HepG2 (cell line): ENCODE measurements at regions not wholly inside any gene's neighbourhood (a gene's known extent, or its start where the extent isn't known, plus 50 kb on each side); places are given as distances from the start of the nearest gene placed in this dataset.

Source experiments
- ATAC-seq: fragments of 200-7000 bp; cut with Tn5 transposase; 3 replicates; pipeline ENCODE4 v1.9.1; 2020; ENCODE audit warnings: mild to moderate bottlenecking, moderate library complexity
- BruUV-seq: library from RNA; stranded (reverse); fragments of 400-500 nt; replicated peaks from 2 replicates; lab custom pipeline; 2021; lab: Mats Ljungman, UMichigan
- CTCF ChIA-PET: fragments of 300-600 bp; formaldehyde crosslinking; extraction: SDS; loops from one replicate; lab custom pipeline; 2021; ENCODE audit warnings: low total read pairs, inconsistent platforms, low intra/inter-chr PET ratio; lab: Yijun Ruan, JAX
- POLR2A ChIA-PET: fragments of 350-600 bp; sonication (Branson Sonifier 250); formaldehyde crosslinking; loops from one replicate; lab custom pipeline; 2020; ENCODE audit warnings: antibody characterized with exemption, inconsistent platforms; lab: Yijun Ruan, JAX
- DNase-seq: peaks from one replicate; pipeline ENCODE4 v3.0.0-alpha.2; 2015; ENCODE audit warnings: low spot score
- FAIRE-seq: peaks from 3 replicates; lab custom pipeline; 2011; peaks lifted over from hg19 to GRCh38; lab: Jason Lieb, UNC
- H2AFZ ChIP-seq: one replicate; pipeline ENCODE4 v1.6.1; 2011; ENCODE audit warnings: low read length, inconsistent platforms
- H3K27ac ChIP-seq: fragments of 300-600 bp; 3 replicates; pipeline ENCODE4 v1.8.0; 2011; ENCODE audit warnings: mixed run types, mild to moderate bottlenecking, mixed read lengths, low read length, inconsistent platforms; ENCODE audit not compliant: insufficient read depth; ENCODE audit errors: extremely low read length
- H3K27me3 ChIP-seq, 2 experiments: fragments of 200-600 bp in 1 of 2; 2 replicates in 1 of 2; 3 replicates in 1 of 2; pipeline versions ENCODE4 v1.6.0 to v1.8.0; 2011; ENCODE audit warnings: low read length in 2 of 2, mild to moderate bottlenecking in 2 of 2, moderate library complexity in 2 of 2, inconsistent platforms in 1 of 2; ENCODE audit not compliant: insufficient read depth in 2 of 2, control insufficient read depth in 1 of 2
- H3K36me3 ChIP-seq, 2 experiments: fragments of 200-600 bp in 1 of 2; replicated peaks in 1 of 2; 2 replicates in 1 of 2; 3 replicates in 1 of 2; pipeline versions ENCODE4 v1.5.1 to v1.8.0; 2011; ENCODE audit warnings: low read length in 2 of 2, inconsistent platforms in 1 of 2; ENCODE audit not compliant: insufficient read depth in 2 of 2, control insufficient read depth in 1 of 2
- H3K4me1 ChIP-seq: 2 replicates; pipeline ENCODE4 v1.5.1; 2012; ENCODE audit warnings: low read length, inconsistent platforms; ENCODE audit not compliant: insufficient read depth
- H3K4me2 ChIP-seq: 2 replicates; pipeline ENCODE4 v1.6.0; 2011; ENCODE audit warnings: low read depth, low read length, inconsistent platforms
- H3K4me3 ChIP-seq, 3 experiments: fragments of 200-600 bp in 1 of 3; sonication (generic), shearing (Covaris generic) in 1 of 3; replicated peaks in 1 of 3; 2 replicates each; pipeline ENCODE4 v1.5.1; 2011 to 2016; ENCODE audit warnings: low read length in 3 of 3, inconsistent platforms in 2 of 3, low read depth in 2 of 3, mild to moderate bottlenecking in 2 of 3, control low read depth in 1 of 3, mixed read lengths in 1 of 3; ENCODE audit not compliant: insufficient read depth in 1 of 3
- H3K79me2 ChIP-seq: one replicate; pipeline ENCODE4 v1.6.1; 2011; ENCODE audit warnings: low read length, inconsistent platforms; ENCODE audit not compliant: insufficient read depth
- H3K9ac ChIP-seq: 2 replicates; pipeline ENCODE4 v1.6.0; 2011; ENCODE audit warnings: mild to moderate bottlenecking, low read depth, low read length, inconsistent platforms; ENCODE audit not compliant: insufficient read depth
- H3K9me3 ChIP-seq: 2 replicates; pipeline ENCODE4 v1.5.1; 2012; ENCODE audit warnings: mild to moderate bottlenecking, low read length
- H4K20me1 ChIP-seq: 2 replicates; pipeline ENCODE4 v1.6.0; 2011; ENCODE audit warnings: inconsistent platforms, mild to moderate bottlenecking, low read length, moderate library complexity; ENCODE audit not compliant: insufficient read depth
- HINFP ChIP-seq: sonication (generic); formaldehyde crosslinking; IDR thresholded peaks from 2 replicates; pipeline ENCODE4 v1.4.0; 2020; ENCODE audit warnings: low read depth, mild to moderate bottlenecking, missing genetic modification reagents
- MXI1 ChIP-seq: IDR thresholded peaks from 3 replicates; pipeline ENCODE4 v1.6.1; 2012; ENCODE audit warnings: low read depth, low read length, inconsistent platforms, borderline replicate concordance
- USF2 ChIP-seq, 2 experiments: sonication (generic) in 1 of 2; formaldehyde crosslinking in 1 of 2; IDR thresholded peaks; 2 replicates each; pipeline versions ENCODE4 v1.5.1 to v1.6.1; 2011 to 2020; ENCODE audit warnings: borderline replicate concordance in 1 of 2, low read depth in 1 of 2, low read length in 1 of 2, mild to moderate bottlenecking in 1 of 2, missing genetic modification reagents in 1 of 2, moderate library complexity in 1 of 2
- ZNF263 ChIP-seq: sonication (generic); formaldehyde crosslinking; IDR thresholded peaks from 2 replicates; pipeline ENCODE4 v1.4.0; 2020; ENCODE audit warnings: missing genetic modification reagents
- ZNF44 ChIP-seq: sonication (generic); formaldehyde crosslinking; IDR thresholded peaks from 2 replicates; pipeline ENCODE4 v1.5.1; 2020; ENCODE audit warnings: mild to moderate bottlenecking, missing genetic modification reagents
- ZNF552 ChIP-seq: sonication (generic); formaldehyde crosslinking; IDR thresholded peaks from 2 replicates; pipeline ENCODE4 v1.9.0; 2022; ENCODE audit warnings: missing genetic modification reagents, mild to moderate bottlenecking, borderline replicate concordance
- ZSCAN5A ChIP-seq: sonication (generic); formaldehyde crosslinking; IDR thresholded peaks from 2 replicates; pipeline ENCODE4 v1.8.0; 2022; ENCODE audit warnings: mild to moderate bottlenecking, missing genetic modification reagents, borderline replicate concordance
- WGBS: methylation state at CpG from one replicate; pipeline ENCODE4 v1.1.6; 2017; ENCODE audit warnings: low lambda C conversion rate; 5-methylcytosine and 5-hydroxymethylcytosine counted together
- in situ Hi-C: cut with HindIII; loops from 2 replicates; pipeline ENCODE4 v1.10.0; 2017; ENCODE audit warnings: low pct_unique_long_range_greater_than_20kb; ENCODE audit not compliant: extremely low pct_ligation_motif_present
- intact Hi-C: fragments of 100-400 bp; cut with micrococcal nuclease; formaldehyde crosslinking; loops from one replicate; pipeline ENCODE4 v1.10.0; 2022; ENCODE audit not compliant: unreplicated experiment

GRCh38 chr10:131025333-131025732 is 286.2 kb downstream of the TCERG1L start:
- no peak overlapping the region for H3K9ac ChIP-seq
- H3K4me2 ChIP-seq = no peak overlapping the region
- no TSS peak for BruUV-seq
- H3K79me2 ChIP-seq = no peaks in the 10 kb centered on the region
- H3K36me3 ChIP-seq = no peaks in the 10 kb centered on the region
- no peak for DNase-seq
- H3K27ac ChIP-seq = no peak overlapping the region
- no peak for TF ChIP-seq ZSCAN5A (CRISPR knock-in tag)
- no peak for TF ChIP-seq USF2 (IDR thresholded peaks at IDR 0.05; ENCODE audit: low read depth, low read length)
- no peak for TF ChIP-seq USF2 (CRISPR knock-in tag; IDR thresholded peaks at IDR 0.05; ENCODE audit: borderline replicate concordance)
- no peak for TF ChIP-seq ZNF552 (CRISPR knock-in tag)
- TF ChIP-seq HINFP (CRISPR knock-in tag) = no peak
- TF ChIP-seq ZNF263 (CRISPR knock-in tag) = no peak
- TF ChIP-seq ZNF44 = no peak
- TF ChIP-seq MXI1 = no peak
- H2AFZ ChIP-seq = no peak overlapping the region
- ATAC-seq = no peak
- H3K9me3 ChIP-seq = no peaks in the 10 kb centered on the region
- H3K4me3 ChIP-seq = no peak overlapping the region
- no peaks in the 10 kb centered on the region for H3K4me1 ChIP-seq
- no peak for FAIRE-seq
- POLR2A ChIA-PET = no interaction called here
- 20% methylated on average over 7 of the region's 9 CpGs for WGBS
- intact Hi-C loops = no loop called here
- H3K27me3 ChIP-seq = peaks cover 2 to 9% of the 10 kb centered on the region in 2 experiments; a peak in 1 of 5 replicates
- CTCF ChIA-PET = no interaction called here
- H4K20me1 ChIP-seq = no peaks in the 10 kb centered on the region
- in situ Hi-C loops = no loop called here
